Caco-2 (cell line): ENCODE measurements at regions not wholly inside any gene's neighbourhood (a gene's known extent, or its start where the extent isn't known, plus 50 kb on each side); places are given as distances from the start of the nearest gene placed in this dataset.

ENCODE experiments used
- BruUV-seq: library from RNA; stranded (reverse); fragments of 400-500 nt; replicated peaks from 2 replicates; lab custom pipeline; 2021; lab: Mats Ljungman, UMichigan
- CTCF ChIA-PET: fragments of 300-600 bp; sonication (Branson Sonifier 250); formaldehyde crosslinking; loops from one replicate; lab custom pipeline; 2022; ENCODE audit warnings: antibody characterized with exemption; lab: Charles Lee
- POLR2A ChIA-PET: fragments of 300-600 bp; sonication (Branson Sonifier 250); formaldehyde crosslinking; loops from one replicate; lab custom pipeline; 2022; ENCODE audit warnings: antibody characterized with exemption; lab: Charles Lee
- DNase-seq, 2 experiments: peaks; one replicate each; pipeline versions ENCODE4 v3.0.0 to v3.0.0-alpha.2; 2020 to 2022
- H3K27me3 ChIP-seq: replicated peaks from 2 replicates; pipeline ENCODE4 v1.6.0; 2011; ENCODE audit warnings: low read length; ENCODE audit not compliant: control insufficient read depth, insufficient read depth
- H3K36me3 ChIP-seq: 2 replicates; pipeline ENCODE4 v1.5.1; 2011; ENCODE audit warnings: low read length; ENCODE audit not compliant: control insufficient read depth, insufficient read depth
- H3K4me1 ChIP-seq: fragments of 250-450 bp; sonication (Bioruptor Pico); 2 replicates; pipeline ENCODE4 v1.5.1; 2020; ENCODE audit warnings: mild to moderate bottlenecking
- H3K4me3 ChIP-seq: 2 replicates; pipeline ENCODE4 v1.5.1; 2011; ENCODE audit warnings: low read depth, mild to moderate bottlenecking, control low read depth, low read length
- H3K9me3 ChIP-seq: fragments of 250-450 bp; sonication (Bioruptor Pico); 2 replicates; pipeline ENCODE4 v1.5.1; 2020; ENCODE audit warnings: mild to moderate bottlenecking, moderate library complexity
- H3K27ac Mint-ChIP-seq: one replicate; pipeline ENCODE4 v1.8.0; 2022; ENCODE audit warnings: mixed read lengths; ENCODE audit not compliant: unreplicated experiment
- H3K27me3 Mint-ChIP-seq: one replicate; pipeline ENCODE4 v1.8.0; 2022; ENCODE audit warnings: mixed read lengths; ENCODE audit not compliant: insufficient read depth, unreplicated experiment
- H3K36me3 Mint-ChIP-seq: one replicate; pipeline ENCODE4 v1.8.0; 2022; ENCODE audit warnings: mild to moderate bottlenecking, mixed read lengths; ENCODE audit not compliant: insufficient read depth, unreplicated experiment
- H3K4me1 Mint-ChIP-seq: one replicate; pipeline ENCODE4 v1.8.0; 2022; ENCODE audit warnings: low read depth, mixed read lengths; ENCODE audit not compliant: unreplicated experiment
- H3K4me3 Mint-ChIP-seq: one replicate; pipeline ENCODE4 v1.8.0; 2022; ENCODE audit warnings: mild to moderate bottlenecking, moderate library complexity, mixed read lengths; ENCODE audit not compliant: unreplicated experiment
- H3K9me3 Mint-ChIP-seq: one replicate; pipeline ENCODE4 v1.8.0; 2022; ENCODE audit warnings: mixed read lengths; ENCODE audit not compliant: unreplicated experiment
- intact Hi-C: fragments of 100-400 bp; cut with micrococcal nuclease; formaldehyde crosslinking; loops from one replicate; pipeline ENCODE4 v1.10.0; 2022; ENCODE audit not compliant: unreplicated experiment
- TF ChIP-seq, protein P1 (sequence below), 2 experiments: fragments of 200-600 bp in 1 of 2; IDR thresholded peaks; 1 replicate in 1 of 2; 2 replicates in 1 of 2; pipeline versions ENCODE4 v1.5.1 to v1.8.0; 2011 to 2022; ENCODE audit warnings: antibody characterized with exemption in 1 of 2, control low read depth in 1 of 2, inconsistent platforms in 1 of 2, low read depth in 1 of 2, low read length in 1 of 2, mild to moderate bottlenecking in 1 of 2, moderate library complexity in 1 of 2; ENCODE audit not compliant: insufficient read depth in 1 of 2, severe bottlenecking in 1 of 2, unreplicated experiment in 1 of 2

DNA sequence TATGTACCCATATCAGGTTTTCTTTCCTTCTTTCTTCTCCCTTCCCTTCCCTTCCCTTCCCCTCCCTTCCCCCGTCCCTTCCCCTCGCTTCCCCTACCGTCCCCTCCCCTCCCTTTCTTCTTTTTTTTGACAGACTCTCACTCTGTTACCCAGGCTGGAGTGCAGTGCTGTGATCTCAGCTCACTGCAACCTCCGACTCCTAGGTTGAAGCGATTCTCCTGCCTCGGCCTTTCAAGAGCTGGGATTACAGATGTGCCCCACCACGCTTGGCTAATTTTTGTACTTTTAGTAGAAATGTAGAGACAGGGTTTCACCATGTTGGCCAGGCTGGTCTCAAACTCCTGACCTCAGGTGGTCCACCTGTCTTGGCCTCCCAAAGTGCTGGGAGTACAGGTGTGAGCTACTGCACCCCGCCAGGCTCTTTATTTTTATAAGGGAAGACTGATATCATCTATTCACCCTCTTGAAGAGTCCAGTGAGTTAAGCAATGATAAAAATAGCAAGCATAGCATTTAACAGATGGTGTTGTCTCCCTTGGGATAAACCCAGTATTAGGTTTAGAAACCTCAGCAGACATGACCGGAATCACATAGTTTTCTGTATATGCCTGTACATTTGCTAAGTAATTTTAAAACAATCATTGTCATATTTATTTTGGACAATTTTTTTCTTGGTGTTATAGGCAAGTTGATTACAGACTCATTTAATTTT is 888.4 kb downstream of the TRIB2 start:
- Histone ChIP-seq H3K4me1 (no peaks in the 10 kb centered on the region), H3K27me3 (no peaks in the 10 kb centered on the region), H3K36me3 (no peaks in the 10 kb centered on the region), H3K4me3 (no peak overlapping the region), H3K9me3 (no peaks in the 10 kb centered on the region)
- TF ChIP-seq, protein P1, sequence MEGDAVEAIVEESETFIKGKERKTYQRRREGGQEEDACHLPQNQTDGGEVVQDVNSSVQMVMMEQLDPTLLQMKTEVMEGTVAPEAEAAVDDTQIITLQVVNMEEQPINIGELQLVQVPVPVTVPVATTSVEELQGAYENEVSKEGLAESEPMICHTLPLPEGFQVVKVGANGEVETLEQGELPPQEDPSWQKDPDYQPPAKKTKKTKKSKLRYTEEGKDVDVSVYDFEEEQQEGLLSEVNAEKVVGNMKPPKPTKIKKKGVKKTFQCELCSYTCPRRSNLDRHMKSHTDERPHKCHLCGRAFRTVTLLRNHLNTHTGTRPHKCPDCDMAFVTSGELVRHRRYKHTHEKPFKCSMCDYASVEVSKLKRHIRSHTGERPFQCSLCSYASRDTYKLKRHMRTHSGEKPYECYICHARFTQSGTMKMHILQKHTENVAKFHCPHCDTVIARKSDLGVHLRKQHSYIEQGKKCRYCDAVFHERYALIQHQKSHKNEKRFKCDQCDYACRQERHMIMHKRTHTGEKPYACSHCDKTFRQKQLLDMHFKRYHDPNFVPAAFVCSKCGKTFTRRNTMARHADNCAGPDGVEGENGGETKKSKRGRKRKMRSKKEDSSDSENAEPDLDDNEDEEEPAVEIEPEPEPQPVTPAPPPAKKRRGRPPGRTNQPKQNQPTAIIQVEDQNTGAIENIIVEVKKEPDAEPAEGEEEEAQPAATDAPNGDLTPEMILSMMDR (IDR thresholded peaks at IDR 0.05; ENCODE audit: insufficient read depth in 1 of 2, low read depth in 1 of 2, low read length in 1 of 2, severe bottlenecking in 1 of 2, unreplicated experiment in 1 of 2): no peak
- no TSS peak for BruUV-seq
- intact Hi-C loops: no loop called here
- no peak for DNase-seq
- ChIA-PET POLR2A (no interaction called here), CTCF (no interaction called here)
- Mint-ChIP-seq H3K36me3 (no peaks in the 10 kb centered on the region), H3K4me1 (no peaks in the 10 kb centered on the region), H3K27me3 (no peaks in the 10 kb centered on the region), H3K4me3 (no peak overlapping the region), H3K9me3 (peaks cover 8% of the 10 kb centered on the region), H3K27ac (no peak overlapping the region)

DNA sequence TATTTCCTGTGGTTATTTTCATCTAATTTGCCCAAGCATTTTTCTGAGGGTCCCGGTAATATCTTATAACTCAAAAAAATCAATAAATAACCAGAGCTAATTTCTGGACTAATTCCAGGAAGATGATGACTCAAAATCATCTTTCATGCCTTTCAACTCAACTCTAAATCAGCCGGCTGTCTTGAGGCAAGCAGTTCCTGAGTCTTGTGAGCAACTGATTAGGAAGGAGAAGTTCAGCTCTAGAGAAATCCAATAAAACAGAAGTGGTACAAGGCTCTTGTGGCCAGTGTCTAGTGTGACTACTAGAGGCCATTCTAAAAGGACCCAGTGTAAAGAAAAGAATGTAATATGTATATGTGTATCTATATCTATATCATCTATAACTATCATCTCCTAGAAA is 890.4 kb downstream of the TRIB2 start:
- no peak overlapping the region for H3K4me3 ChIP-seq
- TF ChIP-seq, protein P1 (IDR thresholded peaks at IDR 0.05; ENCODE audit: insufficient read depth in 1 of 2, low read depth in 1 of 2, low read length in 1 of 2, severe bottlenecking in 1 of 2, unreplicated experiment in 1 of 2): no peak
- no peaks in the 10 kb centered on the region for H3K4me1 Mint-ChIP-seq
- H3K4me3 Mint-ChIP-seq: no peak overlapping the region
- no peaks in the 10 kb centered on the region for H3K36me3 Mint-ChIP-seq
- BruUV-seq: no TSS peak
- intact Hi-C loops: no loop called here
- H3K27ac Mint-ChIP-seq: no peak overlapping the region
- no peaks in the 10 kb centered on the region for H3K36me3 ChIP-seq
- CTCF ChIA-PET: no interaction called here
- peaks cover 8% of the 10 kb centered on the region for H3K9me3 Mint-ChIP-seq
- H3K9me3 ChIP-seq: peaks cover 3% of the 10 kb centered on the region; the same call in 1 of the 2 replicates
- H3K4me1 ChIP-seq: no peaks in the 10 kb centered on the region
- H3K27me3 ChIP-seq: no peaks in the 10 kb centered on the region
- no peaks in the 10 kb centered on the region for H3K27me3 Mint-ChIP-seq
- POLR2A ChIA-PET: no interaction called here
- no peak for DNase-seq

DNA sequence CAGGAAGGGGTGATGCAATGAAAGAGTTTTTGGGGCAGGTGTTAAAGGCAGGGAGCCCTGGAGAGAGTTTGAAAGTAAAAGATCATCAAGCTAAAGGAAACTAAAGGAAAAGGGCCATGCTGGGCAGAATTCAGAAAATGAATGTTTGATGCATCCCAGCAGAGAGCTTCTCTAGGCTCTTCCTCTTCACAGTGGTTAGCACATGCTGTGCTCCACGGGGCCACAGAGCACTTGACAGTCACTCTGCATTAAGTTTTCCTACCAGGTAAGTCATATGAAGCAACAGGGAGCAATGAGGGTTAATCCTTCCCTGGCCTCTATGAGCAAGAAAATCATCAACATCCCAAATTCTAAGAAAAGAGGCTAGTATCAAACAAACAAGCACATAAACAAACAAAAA is 895.2 kb downstream of the TRIB2 start:
- H3K27me3 Mint-ChIP-seq: no peaks in the 10 kb centered on the region
- TF ChIP-seq, protein P1 (IDR thresholded peaks at IDR 0.05; ENCODE audit: insufficient read depth in 1 of 2, low read depth in 1 of 2, low read length in 1 of 2, severe bottlenecking in 1 of 2, unreplicated experiment in 1 of 2): no peak
- Histone ChIP-seq H3K4me1 (no peaks in the 10 kb centered on the region), H3K27me3 (no peaks in the 10 kb centered on the region), H3K36me3 (no peaks in the 10 kb centered on the region), H3K4me3 (no peak overlapping the region), H3K9me3 (peaks cover 10% of the 10 kb centered on the region)
- H3K9me3 Mint-ChIP-seq: peaks cover 8% of the 10 kb centered on the region
- no peak overlapping the region for H3K4me3 Mint-ChIP-seq
- H3K4me1 Mint-ChIP-seq: no peaks in the 10 kb centered on the region
- ChIA-PET POLR2A (no interaction called here), CTCF (no interaction called here)
- H3K36me3 Mint-ChIP-seq: no peaks in the 10 kb centered on the region
- intact Hi-C loops: no loop called here
- no peak for DNase-seq
- BruUV-seq: no TSS peak
- no peak overlapping the region for H3K27ac Mint-ChIP-seq
